Erythroblast (primary cell): ENCODE measurements at regions not wholly inside any gene's neighbourhood (a gene's known extent, or its start where the extent isn't known, plus 50 kb on each side); places are given as distances from the start of the nearest gene placed in this dataset.

Experiments used
- GATA1 ChIP-seq: IDR thresholded peaks from 2 replicates; pipeline ENCODE4 v1.6.1; 2011; ENCODE audit warnings: low read depth, mild to moderate bottlenecking, control low read depth, low read length, moderate library complexity
- POLR2A ChIP-seq: IDR thresholded peaks from 2 replicates; pipeline ENCODE4 v1.6.1; 2011; ENCODE audit warnings: mild to moderate bottlenecking, low read length

- no peak for TF ChIP-seq POLR2A
- no peak for TF ChIP-seq GATA1
These were observed 897.3 kb downstream of the METTL15 start for GRCh38 chr11:29005401-29005980.
